OCI-LY7 (cell line): ENCODE measurements at regions not wholly inside any gene's neighbourhood (a gene's known extent, or its start where the extent isn't known, plus 50 kb on each side); places are given as distances from the start of the nearest gene placed in this dataset.

ENCODE experiments used
- BruUV-seq: library from RNA; stranded (reverse); fragments of 400-500 nt; replicated peaks from 2 replicates; lab custom pipeline; 2021; lab: Mats Ljungman, UMichigan
- CTCF ChIA-PET: fragments of 300-600 bp; sonication (Branson Sonifier 250); formaldehyde crosslinking; loops from one replicate; lab custom pipeline; 2022; ENCODE audit warnings: antibody characterized with exemption; ENCODE audit not compliant: unreplicated experiment; lab: Charles Lee
- POLR2A ChIA-PET: fragments of 300-600 bp; sonication (Branson Sonifier 250); formaldehyde crosslinking; loops from one replicate; lab custom pipeline; 2022; ENCODE audit warnings: antibody characterized with exemption; lab: Charles Lee
- DNase-seq: peaks from one replicate; pipeline ENCODE4 v3.0.0-alpha.2; 2015; ENCODE audit warnings: low spot score
- H2AFZ ChIP-seq: fragments of 200-600 bp; sonication (generic), shearing (Covaris generic); 2 replicates; pipeline ENCODE4 v1.6.1; 2014; ENCODE audit warnings: mild to moderate bottlenecking, antibody characterized with exemption, low read length, moderate library complexity
- H3K27ac ChIP-seq: fragments of 200-600 bp; sonication (generic); 2 replicates; pipeline ENCODE4 v1.5.1; 2014; ENCODE audit warnings: mixed run types, low read depth, mild to moderate bottlenecking, moderate library complexity, low read length, inconsistent platforms; ENCODE audit not compliant: poor library complexity, severe bottlenecking
- H3K36me3 ChIP-seq: fragments of 200-600 bp; sonication (generic); 2 replicates; pipeline ENCODE4 v1.6.1; 2014; ENCODE audit warnings: mild to moderate bottlenecking, antibody characterized with exemption, low read length, moderate library complexity, mixed read lengths; ENCODE audit not compliant: insufficient read depth
- H3K4me1 ChIP-seq: fragments of 200-600 bp; sonication (generic); 2 replicates; pipeline ENCODE4 v1.5.1; 2014; ENCODE audit warnings: mild to moderate bottlenecking, low read length; ENCODE audit not compliant: insufficient read depth, poor library complexity, severe bottlenecking
- H3K4me2 ChIP-seq: fragments of 200-600 bp; sonication (generic); 2 replicates; pipeline ENCODE4 v1.6.1; 2014; ENCODE audit warnings: mild to moderate bottlenecking, low read length
- H3K4me3 ChIP-seq: fragments of 200-600 bp; sonication (generic); 2 replicates; pipeline ENCODE4 v1.5.1; 2014; ENCODE audit warnings: mild to moderate bottlenecking, low read depth, low read length; ENCODE audit not compliant: poor library complexity, severe bottlenecking
- H3K79me2 ChIP-seq: fragments of 200-600 bp; sonication (generic); 2 replicates; pipeline ENCODE4 v1.6.1; 2016; ENCODE audit warnings: low read depth, mild to moderate bottlenecking, low read length, moderate library complexity, mixed read lengths; ENCODE audit not compliant: insufficient read depth
- H3K9me2 ChIP-seq: fragments of 200-600 bp; sonication (generic); 2 replicates; pipeline ENCODE4 v1.6.1; 2016; ENCODE audit warnings: mild to moderate bottlenecking, low read length, mixed read lengths; ENCODE audit not compliant: insufficient read depth
- H3K9me3 ChIP-seq: fragments of 200-600 bp; sonication (generic); 2 replicates; pipeline ENCODE4 v1.6.1; 2014; ENCODE audit warnings: mild to moderate bottlenecking, mixed run types, low read length, mixed read lengths
- H4K20me1 ChIP-seq: fragments of 200-600 bp; sonication (generic); 2 replicates; pipeline ENCODE4 v1.6.1; 2014; ENCODE audit warnings: mild to moderate bottlenecking, antibody characterized with exemption, low read length, moderate library complexity, mixed read lengths; ENCODE audit not compliant: insufficient read depth
- CTCF ChIP-seq: fragments of 200-600 bp; sonication (generic); conservative IDR thresholded peaks from 2 replicates; pipeline ENCODE4 v1.5.1; 2014; ENCODE audit warnings: mild to moderate bottlenecking, antibody characterized with exemption, low read length, moderate library complexity, mixed read lengths
- EZH2phosphoT487 ChIP-seq: fragments of 200-600 bp; sonication (generic); IDR thresholded peaks from 2 replicates; pipeline ENCODE4 v1.6.1; 2018; ENCODE audit warnings: low read depth, borderline replicate concordance, mild to moderate bottlenecking, mixed run types, antibody characterized with exemption, low read length, moderate library complexity, mixed read lengths
- intact Hi-C: fragments of 100-400 bp; cut with micrococcal nuclease; formaldehyde crosslinking; loops from one replicate; pipeline ENCODE4 v1.10.0; 2022; ENCODE audit not compliant: unreplicated experiment

GRCh38 chr3:22660606-22661005 lies 542.5 kb upstream of the UBE2E2 start:
- Histone ChIP-seq H3K9me3 (no peaks in the 10 kb centered on the region), H3K9me2 (no peaks in the 10 kb centered on the region), H3K4me2 (no peak overlapping the region), H3K4me3 (no peak overlapping the region), H3K79me2 (no peaks in the 10 kb centered on the region), H2AFZ (no peak overlapping the region), H3K36me3 (no peaks in the 10 kb centered on the region), H4K20me1 (no peaks in the 10 kb centered on the region), H3K27ac (no peak overlapping the region), H3K4me1 (no peaks in the 10 kb centered on the region)
- TF ChIP-seq EZH2phosphoT487 (no peak), CTCF (no peak)
- ChIA-PET POLR2A (no interaction called here), CTCF (no interaction called here)
- no TSS peak for BruUV-seq
- intact Hi-C loops, result no loop called here
- no peak for DNase-seq

- BruUV-seq, result no TSS peak
- Histone ChIP-seq H4K20me1 (no peaks in the 10 kb centered on the region), H3K36me3 (no peaks in the 10 kb centered on the region), H3K9me3 (no peaks in the 10 kb centered on the region), H3K4me3 (no peak overlapping the region), H3K4me1 (no peaks in the 10 kb centered on the region), H3K9me2 (no peaks in the 10 kb centered on the region), H3K27ac (no peak overlapping the region), H2AFZ (no peak overlapping the region), H3K4me2 (no peak overlapping the region), H3K79me2 (no peaks in the 10 kb centered on the region)
- ChIA-PET CTCF (no interaction called here), POLR2A (no interaction called here)
- intact Hi-C loops, result no loop called here
- TF ChIP-seq EZH2phosphoT487 (no peak), CTCF (no peak)
- DNase-seq, result no peak
Observed at GRCh38 chr3:22661121-22661700, 541.9 kb upstream of the UBE2E2 start.

- H3K4me1 ChIP-seq, result no peaks in the 10 kb centered on the region
- ChIA-PET CTCF (no interaction called here), POLR2A (no interaction called here)
Observed at GRCh38 chr3:22665528-22665927, 537.6 kb upstream of the UBE2E2 start.

More at GRCh38 chr3:22665528-22665927, 537.6 kb upstream of the UBE2E2 start:
- no TSS peak for BruUV-seq
- Histone ChIP-seq H3K9me3 (no peaks in the 10 kb centered on the region), H3K4me2 (no peak overlapping the region), H3K9me2 (no peaks in the 10 kb centered on the region), H3K79me2 (no peaks in the 10 kb centered on the region), H3K4me3 (no peak overlapping the region), H3K36me3 (no peaks in the 10 kb centered on the region), H4K20me1 (no peaks in the 10 kb centered on the region), H2AFZ (no peak overlapping the region), H3K27ac (no peak overlapping the region)
- DNase-seq, result no peak
- intact Hi-C loops, result no loop called here
- TF ChIP-seq EZH2phosphoT487, result no peak
- TF ChIP-seq CTCF, result no peak
